ENCODE measurements at regions not wholly inside any gene's neighbourhood (a gene's known extent, or its start where the extent isn't known, plus 50 kb on each side); places are given as distances from the start of the nearest gene placed in this dataset.

GRCh38 chr4:124092101-124092500 is 620.4 kb downstream of the ANKRD50 start:
- TF ChIP-seq CTCF (conservative IDR thresholded peaks at IDR 0.05; ENCODE audit: low read length) (no peak), EZH2phosphoT487 (IDR thresholded peaks at IDR 0.05; ENCODE audit: borderline replicate concordance, low read depth, low read length) (no peak)

Data from OCI-LY7 (cell line).